Vagina (tissue), 2 donors: ENCODE measurements at regions not wholly inside any gene's neighbourhood (a gene's known extent, or its start where the extent isn't known, plus 50 kb on each side); places are given as distances from the start of the nearest gene placed in this dataset.
A peak's percentile ranks its signal among the peaks of the same experiment; 100 is the strongest.

Source experiments
- DNase-seq, 2 donors: peaks; one replicate each; pipeline ENCODE4 v3.0.0-alpha.2; 2017; ENCODE audit errors: extremely low spot score in 2 of 2
- H3K27ac ChIP-seq: fragments of 200-600 bp; sonication (generic); one replicate; pipeline ENCODE4 v1.5.1; 2019
- H3K27me3 ChIP-seq: fragments of 200-600 bp; sonication (generic); one replicate; pipeline ENCODE4 v1.5.1; 2019
- H3K36me3 ChIP-seq, 2 donors: fragments of 200-600 bp; sonication (generic); one replicate each; pipeline ENCODE4 v1.5.1; 2017 to 2019
- H3K4me1 ChIP-seq: fragments of 200-600 bp; sonication (generic); one replicate; pipeline ENCODE4 v1.5.1; 2019
- H3K4me3 ChIP-seq, 2 donors: fragments of 200-600 bp; sonication (generic); 1 replicate in 1 of 2; 2 replicates in 1 of 2; pipeline ENCODE4 v1.5.1; 2016 to 2019
- H3K9me3 ChIP-seq: fragments of 200-600 bp; sonication (generic); one replicate; pipeline ENCODE4 v1.5.1; 2019
- CTCF ChIP-seq, 3 experiments: fragments of 450-650 bp in 2 of 3; fragments of 200-600 bp in 1 of 3; sonication (generic) in 1 of 3; IDR thresholded peaks; one replicate each; pipeline ENCODE4 v1.5.1; 2017 to 2019; ENCODE audit warnings: antibody characterized with exemption in 3 of 3, mild to moderate bottlenecking in 2 of 3, moderate library complexity in 2 of 3
- POLR2A ChIP-seq, 2 donors: fragments of 450-650 bp; IDR thresholded peaks; one replicate each; pipeline ENCODE4 v1.6.1; 2017; ENCODE audit warnings: antibody characterized with exemption in 2 of 2, mild to moderate bottlenecking in 2 of 2, moderate library complexity in 2 of 2
- POLR2AphosphoS5 ChIP-seq, 2 donors: sonication (generic); formaldehyde crosslinking; IDR thresholded peaks; one replicate each; pipeline ENCODE4 v1.9.0; 2017; ENCODE audit warnings: antibody characterized with exemption in 2 of 2, mild to moderate bottlenecking in 2 of 2, low read depth in 1 of 2; ENCODE audit not compliant: insufficient read depth in 1 of 2
- intact Hi-C: fragments of 100-400 bp; cut with DNase I; formaldehyde crosslinking; loops from one replicate; pipeline ENCODE4 v1.15.1; 2023

GRCh38 chr6:1190366-1190765 lies 121.5 kb upstream of the FOXQ1 start:
- TF ChIP-seq CTCF (IDR thresholded peaks at IDR 0.05): no peak
- TF ChIP-seq POLR2AphosphoS5 (IDR thresholded peaks at IDR 0.05; ENCODE audit: insufficient read depth in 1 of 2, low read depth in 1 of 2): peak in 1 of 2 donors; percentile 15
- no peaks in the 10 kb centered on the region for H3K27me3 ChIP-seq
- no peak overlapping the region for H3K4me3 ChIP-seq
- H3K4me1 ChIP-seq: no peaks in the 10 kb centered on the region
- no peaks in the 10 kb centered on the region for H3K36me3 ChIP-seq
- intact Hi-C loops: no loop called here
- no peak for DNase-seq
- H3K27ac ChIP-seq: no peak overlapping the region
- H3K9me3 ChIP-seq: no peaks in the 10 kb centered on the region

DNA sequence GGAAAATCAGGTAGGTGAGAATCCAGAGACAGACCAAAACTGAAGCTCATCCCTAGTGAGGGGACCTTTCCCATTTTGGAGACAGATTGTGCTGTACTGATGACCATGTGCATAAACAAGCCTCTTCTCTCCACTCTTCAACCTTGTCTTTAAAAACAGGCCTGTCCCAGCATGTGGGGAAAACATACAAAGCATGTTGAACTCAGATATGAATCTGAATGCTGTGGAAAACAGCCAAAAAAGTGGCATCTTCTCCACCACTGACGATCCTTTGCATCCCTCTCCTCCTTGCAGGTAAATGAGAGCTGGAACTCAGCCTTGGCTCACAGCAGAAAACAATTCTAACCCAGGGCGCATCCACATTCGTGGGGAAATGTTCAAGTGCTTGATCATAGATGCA lies 123.7 kb upstream of the FOXQ1 start:
- DNase-seq: no peak
- no peak for TF ChIP-seq CTCF (IDR thresholded peaks at IDR 0.05)
- no peak for TF ChIP-seq POLR2AphosphoS5 (IDR thresholded peaks at IDR 0.05; ENCODE audit: insufficient read depth in 1 of 2, low read depth in 1 of 2)
- no peak for TF ChIP-seq POLR2A (IDR thresholded peaks at IDR 0.05)
- peaks cover 2% of the 10 kb centered on the region for H3K4me1 ChIP-seq

DNA sequence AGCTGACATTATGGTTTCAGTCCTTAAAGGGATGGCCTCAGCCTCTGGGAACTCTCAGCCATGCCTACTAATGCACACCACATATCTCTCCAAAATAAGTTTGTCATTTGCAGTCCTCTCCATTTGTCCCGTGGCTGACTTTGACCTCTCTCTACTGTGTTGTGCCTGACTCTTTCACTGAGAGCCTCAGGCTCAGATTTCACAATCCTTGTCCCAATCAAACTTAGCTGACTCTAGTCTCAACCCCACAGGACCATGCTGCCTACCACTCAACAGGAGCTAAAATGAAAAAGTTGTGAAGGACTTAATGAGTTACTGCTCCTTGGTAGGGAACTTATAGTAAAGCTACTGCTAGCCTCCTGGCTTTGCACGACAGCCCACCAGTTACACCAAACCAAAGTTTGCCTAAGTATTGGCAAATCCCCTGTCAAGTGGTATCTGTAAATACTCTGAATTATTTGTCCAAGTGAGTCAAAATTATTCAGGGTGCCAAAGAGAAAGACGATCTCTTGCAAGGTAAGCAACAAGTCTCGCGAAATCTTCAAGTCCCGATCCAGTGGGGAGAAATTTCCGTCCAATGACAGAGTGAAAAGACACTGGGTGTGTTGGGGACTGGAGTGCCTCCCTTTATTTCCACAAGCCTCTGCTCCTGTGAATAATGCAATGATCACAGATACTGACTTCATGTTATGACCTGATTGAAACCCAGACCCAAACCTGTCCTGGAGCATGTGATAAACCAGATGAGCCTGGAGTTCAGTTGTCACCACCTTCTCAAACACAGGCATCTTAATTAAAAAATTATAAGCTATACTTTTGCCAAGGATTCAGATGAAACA lies 124.4 kb upstream of the FOXQ1 start:
- Histone ChIP-seq H3K4me1 (peaks cover 9% of the 10 kb centered on the region), H3K27me3 (no peaks in the 10 kb centered on the region), H3K9me3 (no peaks in the 10 kb centered on the region), H3K36me3 (no peaks in the 10 kb centered on the region), H3K27ac (no peak overlapping the region), H3K4me3 (no peak overlapping the region)
- TF ChIP-seq CTCF (IDR thresholded peaks at IDR 0.05) (no peak), POLR2A (IDR thresholded peaks at IDR 0.05) (no peak), POLR2AphosphoS5 (IDR thresholded peaks at IDR 0.05; ENCODE audit: insufficient read depth in 1 of 2, low read depth in 1 of 2) (no peak)
- DNase-seq: no peak
- intact Hi-C loops: no loop called here

More for the DNA sequence above, 123.7 kb upstream of the FOXQ1 start:
- Histone ChIP-seq H3K36me3 (no peaks in the 10 kb centered on the region), H3K27me3 (no peaks in the 10 kb centered on the region), H3K27ac (no peak overlapping the region), H3K9me3 (no peaks in the 10 kb centered on the region), H3K4me3 (no peak overlapping the region)
- intact Hi-C loops: no loop called here

- H3K36me3 ChIP-seq: no peaks in the 10 kb centered on the region
- no peak overlapping the region for H3K27ac ChIP-seq
- no peak for DNase-seq
- H3K9me3 ChIP-seq: no peaks in the 10 kb centered on the region
- H3K4me3 ChIP-seq: no peak overlapping the region
- no peaks in the 10 kb centered on the region for H3K27me3 ChIP-seq
- TF ChIP-seq CTCF (IDR thresholded peaks at IDR 0.05) (no peak), POLR2A (IDR thresholded peaks at IDR 0.05) (no peak), POLR2AphosphoS5 (IDR thresholded peaks at IDR 0.05; ENCODE audit: insufficient read depth in 1 of 2, low read depth in 1 of 2) (no peak)
- intact Hi-C loops: no loop called here
- peaks cover 11% of the 10 kb centered on the region for H3K4me1 ChIP-seq
These were observed 127.6 kb upstream of the FOXQ1 start for GRCh38 chr6:1184318-1184717.
